Stimulated activated naive CD4-positive, alpha-beta T cell (primary cell): ENCODE measurements at regions not wholly inside any gene's neighbourhood (a gene's known extent, or its start where the extent isn't known, plus 50 kb on each side); places are given as distances from the start of the nearest gene placed in this dataset.

Source experiments
- DNase-seq, 6 experiments: peaks; one replicate each; lab custom pipeline; 2025; lab: John Stamatoyannopoulos, UW

GRCh38 chr13:85469320-85469719, 329.9 kb downstream of the SLITRK6 start:
- no peak for DNase-seq

GRCh38 chr13:85462792-85463425, 336.3 kb downstream of the SLITRK6 start:
- DNase-seq, result no peak

GRCh38 chr13:85461621-85462020, 337.6 kb downstream of the SLITRK6 start:
- no peak for DNase-seq

DNA sequence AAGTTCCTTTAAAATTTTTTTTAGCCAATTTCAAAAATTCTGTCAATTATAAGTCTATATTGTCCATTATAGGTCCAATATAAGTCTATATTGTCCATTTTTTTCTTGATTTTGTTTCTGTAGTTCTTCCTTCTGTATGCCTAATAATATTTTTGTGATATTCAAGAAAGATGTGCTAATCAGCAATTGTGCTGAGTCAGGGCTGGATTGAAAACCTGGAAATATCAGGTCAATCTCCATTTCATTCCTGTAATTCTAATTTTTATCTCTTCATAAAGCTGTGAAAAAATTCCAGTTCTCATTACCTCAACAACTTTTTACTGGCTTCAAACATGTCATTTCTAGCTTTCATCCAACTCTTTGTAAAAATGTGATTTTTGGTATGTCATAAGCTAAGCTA, 353.7 kb downstream of the SLITRK6 start:
- no peak for DNase-seq

DNA sequence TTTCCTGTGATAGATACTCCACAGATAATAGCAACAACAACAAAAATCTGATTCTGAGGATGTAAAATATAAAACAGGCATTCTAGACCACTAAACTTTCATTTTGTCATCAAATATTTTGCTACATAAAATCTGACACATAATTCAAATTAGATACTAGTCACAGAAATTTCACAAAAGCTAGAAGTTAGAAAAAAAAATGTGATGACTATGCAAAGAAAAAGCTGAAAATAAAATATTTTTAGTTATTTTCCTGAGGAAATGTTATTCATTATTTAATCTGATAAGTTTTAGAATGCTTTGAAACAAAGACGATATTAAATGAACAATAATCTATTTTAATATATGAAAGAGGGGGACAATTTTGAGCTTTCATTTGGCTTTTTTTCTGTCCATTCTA, 357.2 kb downstream of the SLITRK6 start:
- DNase-seq, result no peak

GRCh38 chr13:85441364-85441763, 357.9 kb downstream of the SLITRK6 start:
- no peak for DNase-seq

GRCh38 chr13:85436029-85436428, 363.2 kb downstream of the SLITRK6 start:
- no peak for DNase-seq

DNA sequence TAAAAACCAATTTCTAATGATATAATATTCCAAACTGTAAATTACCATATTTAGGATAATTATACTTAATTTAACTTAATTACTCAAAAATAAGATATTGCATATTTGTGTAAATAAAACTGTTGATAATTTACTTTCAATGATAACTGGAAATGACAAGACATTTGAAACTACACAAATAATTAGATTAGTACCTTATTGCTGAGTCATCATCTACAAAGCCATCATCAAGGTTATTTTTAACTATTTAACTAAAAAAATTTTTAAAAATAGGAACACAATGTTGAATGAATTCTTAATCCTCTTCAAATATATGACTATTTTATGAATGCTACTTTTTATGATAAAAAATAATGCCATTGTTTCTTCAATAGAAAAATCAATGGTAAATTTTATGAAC, 364.3 kb downstream of the SLITRK6 start:
- DNase-seq, result no peak

DNA sequence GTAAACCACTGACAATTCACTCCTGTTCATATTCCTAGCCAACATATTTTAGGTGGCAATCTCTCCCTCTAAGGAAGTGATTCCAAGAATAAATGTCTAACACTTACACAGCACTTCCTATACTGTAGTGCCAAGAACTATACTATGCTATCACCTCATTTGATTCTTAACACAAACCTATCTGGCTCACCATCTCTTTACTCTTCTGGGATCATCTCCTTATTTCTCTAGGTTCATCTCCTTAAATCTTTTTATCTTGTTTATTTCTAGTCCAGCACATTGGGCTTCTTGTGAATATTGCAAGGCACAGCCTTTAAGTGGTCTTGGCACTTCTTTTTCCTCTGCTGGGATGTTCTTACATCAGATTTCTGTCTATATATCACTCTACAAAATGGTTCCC, 366.3 kb downstream of the SLITRK6 start:
- DNase-seq, result no peak

DNA sequence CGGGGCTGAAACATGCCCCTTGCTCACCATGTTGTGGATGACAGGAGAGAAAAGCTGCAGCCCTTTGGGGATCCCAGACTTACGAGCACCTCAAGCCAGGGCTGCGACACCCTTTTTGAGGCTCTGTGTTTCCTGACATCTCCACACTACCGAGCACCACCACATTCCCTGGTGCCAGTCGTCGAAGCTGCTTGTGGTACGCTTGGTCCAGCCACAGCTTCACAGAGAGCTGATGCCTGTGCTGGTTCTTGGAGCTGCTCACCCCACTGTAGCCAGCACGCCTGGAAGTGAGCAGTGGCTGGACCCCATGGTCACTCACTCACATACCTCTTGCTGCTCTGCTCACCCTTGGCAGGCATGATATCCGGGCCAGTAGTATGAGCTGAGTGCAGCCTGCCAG, 367.5 kb downstream of the SLITRK6 start:
- DNase-seq, result no peak

- DNase-seq, result no peak
Measured at GRCh38 chr13:85430216-85430794, 368.9 kb downstream of the SLITRK6 start.

DNA sequence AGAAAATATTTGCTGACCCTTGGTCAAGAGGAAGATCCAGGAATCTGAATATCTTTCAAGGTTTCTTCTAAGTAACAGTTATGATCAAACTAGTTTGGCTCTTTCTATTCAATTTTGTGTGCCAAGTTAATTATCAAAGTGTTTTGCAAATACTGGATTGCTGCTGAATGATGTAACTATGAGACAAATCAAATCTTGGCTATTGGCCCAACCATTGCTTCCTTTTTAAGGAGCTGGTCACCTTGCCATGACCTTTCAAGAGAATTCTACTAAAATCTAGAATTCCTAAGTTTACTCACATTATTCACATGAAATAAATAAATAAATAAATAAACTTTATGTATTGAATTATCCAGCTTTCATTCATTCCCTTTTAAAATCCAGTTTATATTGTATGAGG, 371.8 kb downstream of the SLITRK6 start:
- no peak for DNase-seq

- no peak for DNase-seq
Measured at GRCh38 chr13:85420136-85420535, 379.1 kb downstream of the SLITRK6 start.

DNA sequence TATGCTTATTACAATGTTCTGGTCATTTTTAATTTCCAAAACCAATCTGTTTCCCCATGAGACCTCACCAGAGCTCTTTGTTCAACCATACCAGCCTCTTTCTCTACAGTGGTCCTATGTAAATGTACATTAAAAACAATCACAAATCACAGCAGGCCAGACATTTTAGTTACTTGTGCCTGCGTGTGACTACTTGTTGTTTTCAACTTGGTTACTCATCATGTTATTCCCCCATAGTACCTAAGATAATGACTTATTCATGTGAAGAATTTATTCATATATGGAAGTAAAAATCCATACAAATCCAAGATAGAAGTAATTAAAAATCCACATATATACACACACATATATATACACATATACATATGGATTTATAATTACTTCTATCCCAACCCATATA, 379.6 kb downstream of the SLITRK6 start:
- no peak for DNase-seq

GRCh38 chr13:85417807-85418206, 381.4 kb downstream of the SLITRK6 start:
- no peak for DNase-seq

DNA sequence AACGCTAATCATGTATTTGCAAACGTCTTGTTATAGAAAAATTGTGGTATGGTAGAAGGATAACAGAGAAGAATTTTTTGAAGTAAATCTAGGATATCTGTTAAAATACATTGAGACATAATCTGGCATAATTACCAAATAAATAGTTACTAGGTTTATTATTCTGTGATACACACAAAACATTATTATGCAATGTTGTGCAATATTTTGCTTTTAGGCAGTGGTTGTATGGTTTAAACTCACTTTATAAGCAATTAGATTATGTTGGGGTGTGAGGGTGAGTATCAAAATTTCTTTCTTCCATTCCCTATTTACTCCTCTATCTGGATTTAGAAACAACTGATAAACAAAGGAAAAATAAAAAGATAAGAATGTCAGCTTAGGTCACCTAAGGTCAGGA, 385.6 kb downstream of the SLITRK6 start:
- no peak for DNase-seq

GRCh38 chr13:85412448-85412847, 386.8 kb downstream of the SLITRK6 start:
- DNase-seq, result no peak

DNA sequence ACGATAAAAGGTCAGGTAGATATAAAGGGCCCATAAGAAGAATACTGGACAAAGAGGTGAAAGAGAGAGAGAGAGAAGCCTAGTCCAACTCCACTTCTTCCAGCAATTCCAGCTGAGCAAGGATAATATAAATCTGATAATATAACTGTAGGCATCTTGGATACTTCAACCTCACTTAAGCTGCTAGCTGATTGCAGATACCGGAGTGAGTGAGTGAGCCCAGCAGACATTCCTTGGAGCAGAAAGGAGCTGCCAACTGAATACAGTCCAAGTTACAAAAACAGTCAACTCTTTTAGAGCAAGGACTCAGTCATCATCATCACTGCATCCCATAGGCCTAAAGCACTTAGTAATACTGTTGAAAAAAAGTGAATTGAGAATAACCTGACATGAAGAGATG, 387.6 kb downstream of the SLITRK6 start:
- DNase-seq, result no peak

GRCh38 chr13:85408415-85408814, 390.8 kb downstream of the SLITRK6 start:
- no peak for DNase-seq

DNA sequence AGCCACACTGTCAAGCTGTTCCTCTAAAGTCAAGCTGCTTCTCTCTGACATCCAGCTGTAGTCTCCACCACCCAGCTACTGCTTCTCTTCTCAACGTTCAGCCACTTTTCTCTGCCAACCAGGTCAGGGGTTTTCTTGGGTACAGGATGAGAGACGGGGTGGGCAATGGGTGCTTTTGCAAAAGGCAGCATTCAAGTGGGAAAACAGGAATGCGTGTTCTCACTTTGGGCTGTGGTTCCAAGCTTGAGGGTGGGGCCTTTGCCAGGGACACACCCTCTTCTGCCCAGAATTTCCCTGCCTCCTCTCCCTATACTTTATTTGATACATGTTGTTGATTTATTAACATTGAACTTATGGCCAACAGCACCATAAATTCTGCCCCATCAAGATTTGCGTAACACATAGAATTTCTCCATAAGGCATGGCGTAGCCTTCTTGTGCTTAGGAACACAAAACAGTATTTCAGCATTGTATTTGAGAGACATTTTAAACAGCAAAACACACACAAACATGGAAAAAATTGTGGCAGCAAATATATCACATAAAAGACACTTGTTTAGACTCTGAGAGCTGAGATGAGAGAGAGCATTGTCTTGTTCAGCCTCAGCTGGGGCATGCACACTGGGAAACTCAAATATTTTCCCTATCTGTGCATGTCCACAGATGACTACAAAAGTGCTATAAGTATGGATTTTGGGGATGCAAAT, 392.8 kb downstream of the SLITRK6 start:
- no peak for DNase-seq

- DNase-seq, result no peak
Measured at GRCh38 chr13:85405316-85405897, 393.8 kb downstream of the SLITRK6 start.

GRCh38 chr13:85386424-85386823, 412.8 kb downstream of the SLITRK6 start:
- no peak for DNase-seq

- DNase-seq, result no peak
Measured at GRCh38 chr13:85383291-85383690, 415.9 kb downstream of the SLITRK6 start.
